ENCODE measurements at regions not wholly inside any gene's neighbourhood (a gene's known extent, or its start where the extent isn't known, plus 50 kb on each side); places are given as distances from the start of the nearest gene placed in this dataset.

GRCh38 chr2:181738563-181738962, 58.2 kb upstream of the NEUROD1 start:
- H3K27me3 ChIP-seq (ENCODE audit: control insufficient read depth in 2 of 2, insufficient read depth in 2 of 2, low read length in 2 of 2), result no peaks in the 10 kb centered on the region
- POLR2A ChIA-PET, result interaction anchor here (1.0 kb wide), 2 partner anchors 65 to 212 kb away, joined by 3 read pairs; no protein-coding TSS in a partner anchor
- BruUV-seq (replicated peaks), result no TSS peak
- H4K20me1 ChIP-seq (replicated peaks; ENCODE audit: control insufficient read depth, insufficient read depth, low read length), result no peaks in the 10 kb centered on the region
- H3K9me1 ChIP-seq (ENCODE audit: control insufficient read depth, insufficient read depth, low read length), result no peaks in the 10 kb centered on the region
- intact Hi-C loops (cut with micrococcal nuclease) (no loop called here), in situ Hi-C loops (cut with MboI) (loop anchor here (10.0 to 25.0 kb wide), 2 partner anchors 336 to 924 kb away; no protein-coding TSS in a partner anchor)
- no peak overlapping the region for H3K4me2 ChIP-seq (ENCODE audit: insufficient read depth, low read length)
- ATAC-seq (no peak), FAIRE-seq (no peak), DNase-seq (ENCODE audit: extremely low read depth in 1 of 4, low spot score in 3 of 4) (no peak)
- no peaks in the 10 kb centered on the region for H3K4me1 ChIP-seq (replicated peaks in 1 of 2; ENCODE audit: control insufficient read depth in 2 of 2, insufficient read depth in 2 of 2, low read length in 2 of 2)
- WGBS (ENCODE audit: insufficient coverage, low coverage, missing lambda C conversion rate), result 1% methylated on average over 4 of the region's 4 CpGs
- no peak overlapping the region for H2AFZ ChIP-seq (ENCODE audit: low read depth, low read length)
- H3K27ac ChIP-seq (ENCODE audit: extremely low read depth, low read depth, low read length), result no peak overlapping the region
- CTCF ChIA-PET (ENCODE audit: low intra/inter-chr PET ratio), result no interaction called here
- TF ChIP-seq MYC (IDR thresholded peaks at IDR 0.05; ENCODE audit: low read depth, low read length) (no peak), MYC (CRISPR knock-in tag; IDR thresholded peaks at IDR 0.05; ENCODE audit: borderline replicate concordance, low read depth) (no peak), NR2C2 (CRISPR knock-in tag; IDR thresholded peaks at IDR 0.05) (no peak), NR2C2 (tag; IDR thresholded peaks at IDR 0.05) (no peak), E2F4 (CRISPR knock-in tag; IDR thresholded peaks at IDR 0.05; ENCODE audit: low read depth) (no peak), RBM17 (IDR thresholded peaks at IDR 0.05; ENCODE audit: borderline replicate concordance, low read depth, low read length) (no peak), MAZ (CRISPR knock-in tag; conservative IDR thresholded peaks at IDR 0.05 in 1 of 2, IDR thresholded peaks at IDR 0.05 in 1 of 2) (no peak), ZNF384 (IDR thresholded peaks at IDR 0.05; ENCODE audit: low read depth, low read length) (no peak), SIN3B (IDR thresholded peaks at IDR 0.05; ENCODE audit: low read depth) (no peak), COPS2 (conservative IDR thresholded peaks at IDR 0.05) (no peak), ZC3H8 (IDR thresholded peaks at IDR 0.05) (no peak), RBBP5 (IDR thresholded peaks at IDR 0.05; ENCODE audit: borderline replicate concordance, insufficient read depth, low read length, poor library complexity, severe bottlenecking) (no peak), POLR3G (IDR thresholded peaks at IDR 0.05; ENCODE audit: extremely low read depth, insufficient read length, insufficient replicate concordance) (no peak)
- no peak overlapping the region for H3K4me3 ChIP-seq
- H3K9ac ChIP-seq (ENCODE audit: insufficient read depth in 1 of 2, low read depth in 2 of 2, low read length in 2 of 2), result no peak overlapping the region
- no peaks in the 10 kb centered on the region for H3K36me3 ChIP-seq (ENCODE audit: control insufficient read depth, insufficient read depth, low read length)
- no peaks in the 10 kb centered on the region for H3K9me3 ChIP-seq (replicated peaks; ENCODE audit: control insufficient read depth, insufficient read depth, low read depth, low read length)
- no peaks in the 10 kb centered on the region for H3K79me2 ChIP-seq (ENCODE audit: control insufficient read depth, insufficient read depth, low read length)
